ENCODE measurements at regions not wholly inside any gene's neighbourhood (a gene's known extent, or its start where the extent isn't known, plus 50 kb on each side); places are given as distances from the start of the nearest gene placed in this dataset.
"Not testable (repeated sequence)": the region's sequence is repeated elsewhere in the genome, so short reads cannot be mapped to it uniquely, and the experiment has no call there.

DNA sequence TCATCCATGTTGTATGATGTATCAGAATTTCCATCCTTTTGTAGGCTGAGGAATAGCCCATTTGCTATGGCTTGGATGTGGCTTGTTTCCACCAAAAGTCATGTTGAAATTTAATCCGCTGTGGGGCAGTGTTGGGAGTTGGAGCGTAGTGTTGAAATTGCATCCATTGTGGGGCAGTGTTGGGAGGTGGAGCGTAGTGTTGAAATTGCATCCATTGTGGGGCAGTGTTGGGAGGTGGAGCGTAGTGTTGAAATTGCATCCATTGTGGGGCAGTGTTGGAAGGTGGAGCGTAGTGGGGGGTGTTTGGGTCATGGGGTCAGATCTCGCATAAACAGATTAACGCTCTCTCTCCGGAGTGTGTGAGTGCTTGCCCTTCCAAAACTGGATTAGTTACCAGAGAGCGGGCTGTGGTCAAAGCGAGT, 53.9 kb upstream of the OTOS start:
- not testable (repeated sequence) for TF ChIP-seq POLR2A (IDR thresholded peaks at IDR 0.05; ENCODE audit: low read depth, low read length); MAFK (IDR thresholded peaks at IDR 0.05; ENCODE audit: low read depth, low read length); CEBPB (IDR thresholded peaks at IDR 0.05; ENCODE audit: low read depth, low read length); RAD21 (IDR thresholded peaks at IDR 0.05; ENCODE audit: low read length); BHLHE40 (IDR thresholded peaks at IDR 0.05; ENCODE audit: low read depth, low read length); MXI1 (IDR thresholded peaks at IDR 0.05; ENCODE audit: borderline replicate concordance, low read depth, low read length); SMC3 (IDR thresholded peaks at IDR 0.05; ENCODE audit: low read depth, low read length); CHD1 (IDR thresholded peaks at IDR 0.05; ENCODE audit: low read depth, low read length); FOS (IDR thresholded peaks at IDR 0.05; ENCODE audit: low read depth, low read length); MAZ (IDR thresholded peaks at IDR 0.05; ENCODE audit: borderline replicate concordance, low read depth, low read length); RCOR1 (IDR thresholded peaks at IDR 0.05; ENCODE audit: insufficient replicate concordance, low read length)
- TF ChIP-seq, protein P1, sequence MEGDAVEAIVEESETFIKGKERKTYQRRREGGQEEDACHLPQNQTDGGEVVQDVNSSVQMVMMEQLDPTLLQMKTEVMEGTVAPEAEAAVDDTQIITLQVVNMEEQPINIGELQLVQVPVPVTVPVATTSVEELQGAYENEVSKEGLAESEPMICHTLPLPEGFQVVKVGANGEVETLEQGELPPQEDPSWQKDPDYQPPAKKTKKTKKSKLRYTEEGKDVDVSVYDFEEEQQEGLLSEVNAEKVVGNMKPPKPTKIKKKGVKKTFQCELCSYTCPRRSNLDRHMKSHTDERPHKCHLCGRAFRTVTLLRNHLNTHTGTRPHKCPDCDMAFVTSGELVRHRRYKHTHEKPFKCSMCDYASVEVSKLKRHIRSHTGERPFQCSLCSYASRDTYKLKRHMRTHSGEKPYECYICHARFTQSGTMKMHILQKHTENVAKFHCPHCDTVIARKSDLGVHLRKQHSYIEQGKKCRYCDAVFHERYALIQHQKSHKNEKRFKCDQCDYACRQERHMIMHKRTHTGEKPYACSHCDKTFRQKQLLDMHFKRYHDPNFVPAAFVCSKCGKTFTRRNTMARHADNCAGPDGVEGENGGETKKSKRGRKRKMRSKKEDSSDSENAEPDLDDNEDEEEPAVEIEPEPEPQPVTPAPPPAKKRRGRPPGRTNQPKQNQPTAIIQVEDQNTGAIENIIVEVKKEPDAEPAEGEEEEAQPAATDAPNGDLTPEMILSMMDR (conservative IDR thresholded peaks at IDR 0.05; ENCODE audit: low read depth, low read length) = peak; percentile 25; the same call in 1 of the 2 replicates
- TF ChIP-seq, protein P2, sequence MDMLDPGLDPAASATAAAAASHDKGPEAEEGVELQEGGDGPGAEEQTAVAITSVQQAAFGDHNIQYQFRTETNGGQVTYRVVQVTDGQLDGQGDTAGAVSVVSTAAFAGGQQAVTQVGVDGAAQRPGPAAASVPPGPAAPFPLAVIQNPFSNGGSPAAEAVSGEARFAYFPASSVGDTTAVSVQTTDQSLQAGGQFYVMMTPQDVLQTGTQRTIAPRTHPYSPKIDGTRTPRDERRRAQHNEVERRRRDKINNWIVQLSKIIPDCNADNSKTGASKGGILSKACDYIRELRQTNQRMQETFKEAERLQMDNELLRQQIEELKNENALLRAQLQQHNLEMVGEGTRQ (IDR thresholded peaks at IDR 0.05; ENCODE audit: low read depth, low read length) = not testable (repeated sequence)
- TF ChIP-seq, protein P3, sequence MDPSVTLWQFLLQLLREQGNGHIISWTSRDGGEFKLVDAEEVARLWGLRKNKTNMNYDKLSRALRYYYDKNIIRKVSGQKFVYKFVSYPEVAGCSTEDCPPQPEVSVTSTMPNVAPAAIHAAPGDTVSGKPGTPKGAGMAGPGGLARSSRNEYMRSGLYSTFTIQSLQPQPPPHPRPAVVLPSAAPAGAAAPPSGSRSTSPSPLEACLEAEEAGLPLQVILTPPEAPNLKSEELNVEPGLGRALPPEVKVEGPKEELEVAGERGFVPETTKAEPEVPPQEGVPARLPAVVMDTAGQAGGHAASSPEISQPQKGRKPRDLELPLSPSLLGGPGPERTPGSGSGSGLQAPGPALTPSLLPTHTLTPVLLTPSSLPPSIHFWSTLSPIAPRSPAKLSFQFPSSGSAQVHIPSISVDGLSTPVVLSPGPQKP (IDR thresholded peaks at IDR 0.05; ENCODE audit: borderline replicate concordance, low read depth, low read length) = not testable (repeated sequence)

Measured in IMR-90 (cell line).